Keratinocyte (primary cell): ENCODE measurements at regions not wholly inside any gene's neighbourhood (a gene's known extent, or its start where the extent isn't known, plus 50 kb on each side); places are given as distances from the start of the nearest gene placed in this dataset.

Experiments used
- CTCF ChIP-seq, 3 experiments: IDR thresholded peaks in 1 of 3; conservative IDR thresholded peaks in 1 of 3; optimal IDR thresholded peaks in 1 of 3; 2 replicates in 2 of 3; 3 replicates in 1 of 3; pipeline versions ENCODE3 to v1.5.1; 2011; ENCODE audit warnings: low read length in 3 of 3, mild to moderate bottlenecking in 3 of 3, moderate library complexity in 2 of 3, control low read depth in 1 of 3, inconsistent platforms in 1 of 3; ENCODE audit not compliant: insufficient read depth in 2 of 3; ENCODE audit errors: extremely low read depth in 1 of 3
- EZH2 ChIP-seq: IDR thresholded peaks from one replicate; pipeline ENCODE4 v1.6.1; 2012; ENCODE audit warnings: inconsistent platforms, mild to moderate bottlenecking, low read length, moderate library complexity

DNA sequence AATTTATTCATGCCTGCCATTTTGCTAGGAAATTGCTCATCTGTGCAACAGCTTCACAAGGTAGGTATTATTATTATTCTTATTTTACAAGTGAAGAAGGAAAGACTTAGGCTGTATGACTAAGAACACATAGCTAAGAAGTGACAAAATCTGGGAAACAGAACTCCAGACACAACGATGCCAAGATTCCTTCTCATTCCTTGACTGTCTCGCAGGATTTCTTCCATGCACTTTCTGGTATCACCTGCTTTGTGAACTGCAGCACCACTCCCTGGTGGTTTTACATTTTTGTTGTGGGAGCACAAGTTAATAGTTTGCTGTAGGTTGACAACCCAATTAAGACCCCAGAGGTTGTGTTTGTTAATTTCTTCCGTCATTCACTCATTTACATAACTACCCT, 188.5 kb downstream of the LACC1 start:
- TF ChIP-seq CTCF (optimal IDR thresholded peaks at IDR 0.05 in 1 of 3, IDR thresholded peaks at IDR 0.05 in 1 of 3, conservative IDR thresholded peaks at IDR 0.05 in 1 of 3; ENCODE audit: extremely low read depth in 1 of 3, insufficient read depth in 2 of 3, low read length in 3 of 3) (no peak), EZH2 (no peak)
